Activated B cell treated with CpG ODN at 0.5 μM for 24 hours (primary cell): ENCODE measurements at regions not wholly inside any gene's neighbourhood (a gene's known extent, or its start where the extent isn't known, plus 50 kb on each side); places are given as distances from the start of the nearest gene placed in this dataset.

ENCODE experiments used
- ATAC-seq: fragments of 200-7000 bp; cut with Tn5 transposase; one replicate; pipeline ENCODE4 v1.10.0; 2021; ENCODE audit warnings: low read depth, mild to moderate bottlenecking, moderate library complexity
- CTCF ChIA-PET: fragments of 350-600 bp; sonication (Branson Sonifier 250); formaldehyde crosslinking; loops from one replicate; lab custom pipeline; 2021; ENCODE audit warnings: antibody characterized with exemption; lab: Charles Lee
- POLR2A ChIA-PET: fragments of 350-600 bp; sonication (Branson Sonifier 250); formaldehyde crosslinking; loops from one replicate; lab custom pipeline; 2021; ENCODE audit warnings: antibody characterized with exemption; lab: Charles Lee
- DNase-seq: peaks from one replicate; pipeline ENCODE4 v3.0.0; 2022
- H3K27ac Mint-ChIP-seq: one replicate; pipeline ENCODE4 v1.8.0; 2020; ENCODE audit warnings: mixed read lengths
- H3K27me3 Mint-ChIP-seq: one replicate; pipeline ENCODE4 v1.8.0; 2021; ENCODE audit warnings: mixed read lengths
- H3K36me3 Mint-ChIP-seq: one replicate; pipeline ENCODE4 v1.8.0; 2021; ENCODE audit warnings: low read depth, mixed read lengths
- H3K4me1 Mint-ChIP-seq: one replicate; pipeline ENCODE4 v1.8.0; 2021; ENCODE audit warnings: mixed read lengths
- H3K4me3 Mint-ChIP-seq: one replicate; pipeline ENCODE4 v1.8.0; 2020; ENCODE audit warnings: mild to moderate bottlenecking, mixed read lengths
- H3K9me3 Mint-ChIP-seq: one replicate; pipeline ENCODE4 v1.8.0; 2020; ENCODE audit warnings: mixed read lengths
- intact Hi-C: fragments of 100-400 bp; cut with micrococcal nuclease; formaldehyde crosslinking; loops from one replicate; pipeline ENCODE4 v1.15.1; 2024
- TF ChIP-seq, protein P1 (sequence below): fragments of 200-600 bp; IDR thresholded peaks from one replicate; pipeline ENCODE4 v1.8.0; 2022; ENCODE audit warnings: antibody characterized with exemption, mild to moderate bottlenecking

DNA sequence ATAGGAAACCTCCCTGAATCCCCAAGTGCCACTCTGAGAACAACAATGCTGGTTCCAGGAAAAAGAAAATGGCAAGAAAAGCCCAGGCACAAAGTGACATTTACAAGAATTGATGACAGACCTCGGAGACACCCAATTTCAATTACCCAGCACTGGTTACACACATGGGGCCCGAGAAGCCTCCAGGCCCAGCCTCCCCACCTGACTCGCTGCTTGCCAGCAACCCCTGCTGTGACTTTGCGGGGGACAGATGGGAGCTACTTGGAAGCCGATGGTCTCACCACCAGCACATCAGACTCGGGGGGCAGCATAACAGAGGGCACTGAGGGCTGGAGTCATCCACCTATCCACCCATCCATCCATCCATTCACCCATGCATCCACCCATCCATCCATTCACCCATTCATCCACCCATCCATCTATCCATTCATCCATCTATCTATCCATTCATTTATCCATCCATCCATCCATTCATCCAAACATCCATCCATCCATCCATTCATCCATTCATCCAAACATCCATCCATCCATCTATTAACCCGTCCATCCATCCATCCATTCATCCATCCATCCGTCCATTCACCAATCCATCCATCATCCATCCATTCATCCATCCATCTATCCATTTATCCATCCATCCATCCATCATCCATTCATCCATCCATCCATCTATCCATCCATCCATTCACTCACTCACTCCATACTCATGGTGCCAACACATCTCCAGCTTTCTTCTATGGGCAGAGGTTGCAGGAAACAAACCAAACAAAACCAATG is 567.6 kb downstream of the BRD1 start:
- H3K4me3 Mint-ChIP-seq = no peak overlapping the region

DNA sequence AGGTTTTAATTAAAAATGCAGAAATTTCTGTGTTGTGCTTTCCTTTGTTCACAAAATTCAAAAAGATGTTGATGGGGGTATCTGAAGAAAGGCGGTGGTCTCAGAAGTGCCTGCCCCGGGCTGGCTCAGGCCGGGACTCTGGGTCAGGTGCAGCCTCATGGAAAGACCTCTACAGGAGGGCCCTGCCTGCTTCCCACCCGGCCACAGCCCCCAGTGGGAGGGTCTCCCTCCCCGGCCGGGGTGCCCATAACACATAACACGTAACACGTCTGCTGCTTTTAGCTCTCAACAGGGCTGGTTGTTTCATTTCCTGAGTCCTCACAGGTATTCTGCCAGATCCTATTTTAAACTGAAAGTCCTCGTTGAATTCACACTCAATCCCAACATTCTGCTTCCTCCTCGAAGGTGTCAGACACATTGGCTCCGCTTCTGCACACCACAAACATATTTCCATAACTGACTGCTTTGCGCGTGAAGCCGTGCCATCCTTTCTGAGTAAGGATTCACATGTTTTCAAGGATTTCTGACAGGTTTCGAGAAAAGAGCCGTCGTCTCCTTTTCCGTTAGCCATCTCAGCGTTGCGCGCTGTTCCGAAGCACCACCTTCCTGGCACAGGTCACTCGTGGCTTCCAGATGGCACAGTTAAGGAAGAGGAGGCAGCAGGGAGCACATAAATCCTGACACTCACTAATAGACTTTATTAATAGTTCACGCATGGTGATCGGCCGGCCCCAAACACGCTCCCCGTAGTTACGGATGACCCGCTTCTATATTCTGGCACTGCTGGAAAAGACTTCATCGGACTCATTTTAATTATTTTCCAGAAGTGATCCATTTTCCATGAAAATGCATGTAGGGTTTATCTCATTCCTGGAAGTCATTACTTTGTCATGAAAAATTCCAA is 569.3 kb downstream of the BRD1 start:
- Mint-ChIP-seq H3K27me3 (no peaks in the 10 kb centered on the region), H3K9me3 (no peaks in the 10 kb centered on the region), H3K27ac (no peak overlapping the region), H3K4me1 (no peaks in the 10 kb centered on the region), H3K4me3 (no peak overlapping the region), H3K36me3 (no peaks in the 10 kb centered on the region)
- ATAC-seq = no peak
- intact Hi-C loops = no loop called here
- DNase-seq = no peak
- CTCF ChIA-PET = no interaction called here
- TF ChIP-seq, protein P1, sequence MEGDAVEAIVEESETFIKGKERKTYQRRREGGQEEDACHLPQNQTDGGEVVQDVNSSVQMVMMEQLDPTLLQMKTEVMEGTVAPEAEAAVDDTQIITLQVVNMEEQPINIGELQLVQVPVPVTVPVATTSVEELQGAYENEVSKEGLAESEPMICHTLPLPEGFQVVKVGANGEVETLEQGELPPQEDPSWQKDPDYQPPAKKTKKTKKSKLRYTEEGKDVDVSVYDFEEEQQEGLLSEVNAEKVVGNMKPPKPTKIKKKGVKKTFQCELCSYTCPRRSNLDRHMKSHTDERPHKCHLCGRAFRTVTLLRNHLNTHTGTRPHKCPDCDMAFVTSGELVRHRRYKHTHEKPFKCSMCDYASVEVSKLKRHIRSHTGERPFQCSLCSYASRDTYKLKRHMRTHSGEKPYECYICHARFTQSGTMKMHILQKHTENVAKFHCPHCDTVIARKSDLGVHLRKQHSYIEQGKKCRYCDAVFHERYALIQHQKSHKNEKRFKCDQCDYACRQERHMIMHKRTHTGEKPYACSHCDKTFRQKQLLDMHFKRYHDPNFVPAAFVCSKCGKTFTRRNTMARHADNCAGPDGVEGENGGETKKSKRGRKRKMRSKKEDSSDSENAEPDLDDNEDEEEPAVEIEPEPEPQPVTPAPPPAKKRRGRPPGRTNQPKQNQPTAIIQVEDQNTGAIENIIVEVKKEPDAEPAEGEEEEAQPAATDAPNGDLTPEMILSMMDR = no peak
- POLR2A ChIA-PET = no interaction called here

More for the DNA sequence above, 567.6 kb downstream of the BRD1 start:
- no peaks in the 10 kb centered on the region for H3K9me3 Mint-ChIP-seq
- ATAC-seq (no peak), DNase-seq (no peak)
- POLR2A ChIA-PET = no interaction called here
- H3K4me1 Mint-ChIP-seq = no peaks in the 10 kb centered on the region
- CTCF ChIA-PET = no interaction called here
- H3K36me3 Mint-ChIP-seq = no peaks in the 10 kb centered on the region
- peaks cover 5% of the 10 kb centered on the region for H3K27me3 Mint-ChIP-seq
- intact Hi-C loops = no loop called here
- TF ChIP-seq, protein P1 = no peak
- H3K27ac Mint-ChIP-seq = no peak overlapping the region

DNA sequence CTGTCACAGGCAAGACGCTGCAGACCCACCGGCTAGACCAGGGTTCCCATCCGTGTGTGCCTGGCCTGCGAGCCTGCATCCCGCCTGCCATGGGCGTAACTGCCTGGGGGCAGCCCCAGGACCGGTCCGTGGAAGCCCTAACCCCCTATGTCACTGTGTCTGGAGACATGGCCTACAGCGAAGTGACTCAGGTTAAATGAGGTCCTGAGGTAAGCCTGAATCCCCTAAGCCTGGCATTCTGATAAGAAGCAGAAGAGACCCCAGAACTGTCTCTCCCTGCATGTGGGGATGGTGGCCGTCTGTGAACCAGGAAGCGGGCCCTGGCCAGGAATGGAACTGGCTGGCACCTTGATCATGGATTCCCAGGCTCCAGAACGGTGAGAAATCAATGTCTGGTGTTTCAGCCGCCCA is 570.1 kb downstream of the BRD1 start:
- TF ChIP-seq, protein P1 = no peak
- Mint-ChIP-seq H3K9me3 (no peaks in the 10 kb centered on the region), H3K4me3 (no peak overlapping the region), H3K27me3 (no peaks in the 10 kb centered on the region), H3K4me1 (no peaks in the 10 kb centered on the region), H3K27ac (no peak overlapping the region), H3K36me3 (no peaks in the 10 kb centered on the region)
- DNase-seq = no peak
- ATAC-seq = no peak
- intact Hi-C loops = no loop called here
- POLR2A ChIA-PET = no interaction called here
- CTCF ChIA-PET = no interaction called here

DNA sequence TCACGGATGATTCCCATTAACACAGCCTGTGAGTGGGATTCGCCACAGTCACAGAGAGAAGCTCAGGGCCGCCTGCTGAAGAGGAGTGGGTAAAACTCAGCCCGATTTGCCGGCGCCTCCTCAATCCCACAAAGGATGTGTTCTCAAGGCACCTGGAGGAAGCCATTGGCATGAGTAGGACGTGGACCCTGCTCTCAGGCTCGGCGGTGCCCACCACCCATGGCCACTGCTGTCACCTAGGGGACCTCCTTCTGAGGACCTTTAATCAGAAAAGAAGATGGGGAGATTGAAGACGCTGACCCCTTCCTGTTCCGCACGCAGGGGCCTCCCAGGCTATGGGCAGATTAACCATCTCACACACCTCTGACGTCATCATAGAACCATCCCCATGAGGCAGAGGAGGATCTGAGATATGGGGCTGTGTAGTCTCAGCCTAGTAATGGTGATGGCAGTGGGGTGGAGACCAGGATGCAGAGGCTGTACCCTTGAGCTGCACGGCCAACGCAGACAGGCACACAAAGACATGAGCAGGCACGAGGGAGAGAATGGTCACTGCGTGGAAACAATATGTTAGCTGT is 571.8 kb downstream of the BRD1 start:
- intact Hi-C loops = no loop called here
- no peak for DNase-seq
- H3K27me3 Mint-ChIP-seq = no peaks in the 10 kb centered on the region
- POLR2A ChIA-PET = no interaction called here
- no peaks in the 10 kb centered on the region for H3K36me3 Mint-ChIP-seq
- no peak overlapping the region for H3K4me3 Mint-ChIP-seq
- no peaks in the 10 kb centered on the region for H3K4me1 Mint-ChIP-seq
- H3K9me3 Mint-ChIP-seq = no peaks in the 10 kb centered on the region
- TF ChIP-seq, protein P1 = no peak
- no peak for ATAC-seq
- no peak overlapping the region for H3K27ac Mint-ChIP-seq
- CTCF ChIA-PET = no interaction called here

DNA sequence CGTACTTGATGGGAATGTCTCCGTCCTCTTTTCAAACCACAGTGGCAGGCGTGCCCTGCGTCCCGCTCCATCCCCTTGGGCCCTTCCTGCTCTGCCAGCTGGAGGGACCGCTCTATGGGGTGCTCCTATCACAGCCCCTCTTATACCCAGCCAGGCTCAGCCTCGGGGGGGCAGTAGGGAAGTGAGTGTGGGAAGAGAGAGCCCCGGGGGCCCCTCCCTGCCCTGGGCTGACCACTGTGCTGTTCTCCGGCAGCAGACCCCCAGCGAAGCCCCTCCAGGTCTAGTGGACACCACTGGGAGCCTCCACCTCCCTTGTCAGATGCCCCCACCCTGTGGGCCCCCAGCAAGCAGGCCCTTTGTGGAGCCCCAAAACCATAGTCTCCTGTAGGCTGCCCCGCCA is 572.5 kb downstream of the BRD1 start:
- CTCF ChIA-PET = no interaction called here

More for the DNA sequence above, 572.5 kb downstream of the BRD1 start:
- intact Hi-C loops = no loop called here
- no peaks in the 10 kb centered on the region for H3K4me1 Mint-ChIP-seq
- H3K9me3 Mint-ChIP-seq = no peaks in the 10 kb centered on the region
- DNase-seq (no peak), ATAC-seq (no peak)
- POLR2A ChIA-PET = no interaction called here
- H3K27ac Mint-ChIP-seq = no peak overlapping the region
- TF ChIP-seq, protein P1 = no peak
- H3K27me3 Mint-ChIP-seq = no peaks in the 10 kb centered on the region
- H3K36me3 Mint-ChIP-seq = no peaks in the 10 kb centered on the region
- H3K4me3 Mint-ChIP-seq = no peak overlapping the region
